ENCODE measurements at regions not wholly inside any gene's neighbourhood (a gene's known extent, or its start where the extent isn't known, plus 50 kb on each side); places are given as distances from the start of the nearest gene placed in this dataset.
"Not testable (repeated sequence)": the region's sequence is repeated elsewhere in the genome, so short reads cannot be mapped to it uniquely, and the experiment has no call there.

- Histone ChIP-seq H3F3A (ENCODE audit: insufficient read depth) (no peaks in the 10 kb centered on the region), H3K4me2 (ENCODE audit: unreplicated experiment) (no peak overlapping the region), H3K9ac (no peak overlapping the region), H3K79me2 (ENCODE audit: insufficient read depth) (no peaks in the 10 kb centered on the region), H3K27ac (no peak overlapping the region), H3K27me3 (replicated peaks; ENCODE audit: insufficient read depth) (no peaks in the 10 kb centered on the region), H3K36me3 (ENCODE audit: low read depth) (no peaks in the 10 kb centered on the region), H4K20me1 (ENCODE audit: insufficient read depth) (no peaks in the 10 kb centered on the region), H3K9me2 (ENCODE audit: insufficient read depth) (no peaks in the 10 kb centered on the region), H3K9me3 (ENCODE audit: low read depth) (no peaks in the 10 kb centered on the region), H3K4me1 (ENCODE audit: insufficient read depth) (no peaks in the 10 kb centered on the region), H2AFZ (no peak overlapping the region), H3K4me3 (no peak overlapping the region)
- in situ Hi-C loops (cut with MboI) = no loop called here
- 0 to 4% methylated on average over 1 of the region's 1 CpG for WGBS, 2 experiments (ENCODE audit: low coverage in 1 of 2, low lambda C conversion rate in 2 of 2, missing lambda C conversion rate in 2 of 2)
- no peak for TF ChIP-seq EZH2 (IDR thresholded peaks at IDR 0.05; ENCODE audit: insufficient read depth, poor library complexity, severe bottlenecking)
- no peak for TF ChIP-seq EZH2phosphoT487 (IDR thresholded peaks at IDR 0.05; ENCODE audit: insufficient read depth, low read depth)
- DNase-seq = no peak
These were observed 521.0 kb downstream of the ADCYAP1 start for GRCh38 chr18:1425679-1426078.

GRCh38 chr18:1435487-1435886 is 530.8 kb downstream of the ADCYAP1 start:
- Histone ChIP-seq H3K9ac (no peak overlapping the region), H3K4me3 (no peak overlapping the region), H3K27ac (no peak overlapping the region), H2AFZ (no peak overlapping the region), H3K9me2 (ENCODE audit: insufficient read depth) (no peaks in the 10 kb centered on the region), H3F3A (ENCODE audit: insufficient read depth) (no peaks in the 10 kb centered on the region), H3K4me2 (ENCODE audit: unreplicated experiment) (no peak overlapping the region), H4K20me1 (ENCODE audit: insufficient read depth) (no peaks in the 10 kb centered on the region), H3K79me2 (ENCODE audit: insufficient read depth) (no peaks in the 10 kb centered on the region), H3K27me3 (replicated peaks; ENCODE audit: insufficient read depth) (no peaks in the 10 kb centered on the region), H3K9me3 (ENCODE audit: low read depth) (no peaks in the 10 kb centered on the region), H3K4me1 (ENCODE audit: insufficient read depth) (no peaks in the 10 kb centered on the region), H3K36me3 (ENCODE audit: low read depth) (no peaks in the 10 kb centered on the region)
- WGBS, 2 experiments (ENCODE audit: low coverage in 1 of 2, low lambda C conversion rate in 2 of 2, missing lambda C conversion rate in 2 of 2) = 6 to 12% methylated on average over 2 of the region's 2 CpGs
- TF ChIP-seq EZH2phosphoT487 (IDR thresholded peaks at IDR 0.05; ENCODE audit: insufficient read depth, low read depth) (no peak), EZH2 (IDR thresholded peaks at IDR 0.05; ENCODE audit: insufficient read depth, poor library complexity, severe bottlenecking) (no peak)
- in situ Hi-C loops (cut with MboI) = no loop called here
- no peak for DNase-seq

GRCh38 chr18:1436199-1436598 is 531.5 kb downstream of the ADCYAP1 start:
- 10 to 20% methylated on average over 5 of the region's 5 CpGs for WGBS, 2 experiments (ENCODE audit: low coverage in 1 of 2, low lambda C conversion rate in 2 of 2, missing lambda C conversion rate in 2 of 2)
- H2AFZ ChIP-seq = no peak overlapping the region

DNA sequence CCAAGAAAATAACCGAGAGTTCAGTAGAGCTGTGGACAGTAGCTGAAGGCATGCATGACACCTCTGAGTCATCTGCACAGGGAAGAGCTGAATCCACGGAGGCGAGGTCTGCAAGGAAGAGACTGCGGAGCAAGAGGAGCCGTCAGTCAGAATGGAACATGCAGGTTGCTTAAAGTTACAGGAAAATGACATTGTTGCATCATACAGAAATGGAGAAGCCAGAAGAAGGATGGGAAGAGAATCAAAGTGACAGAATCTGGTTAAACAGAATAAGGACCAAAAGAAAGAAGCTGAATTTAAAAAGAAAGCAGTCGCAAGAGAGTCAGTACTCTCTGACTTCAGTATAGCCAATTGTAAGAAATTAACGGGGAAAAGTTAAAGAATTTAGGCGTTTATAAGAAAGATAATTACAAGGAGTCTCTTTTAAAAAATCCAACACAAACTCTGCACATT is 533.8 kb downstream of the ADCYAP1 start:
- in situ Hi-C loops (cut with MboI) = no loop called here
- 26 to 28% methylated on average over 8 of the region's 8 CpGs for WGBS, 2 experiments (ENCODE audit: low coverage in 1 of 2, low lambda C conversion rate in 2 of 2, missing lambda C conversion rate in 2 of 2)

More at GRCh38 chr18:1436199-1436598, 531.5 kb downstream of the ADCYAP1 start:
- no peak overlapping the region for H3K9ac ChIP-seq
- TF ChIP-seq EZH2phosphoT487 (IDR thresholded peaks at IDR 0.05; ENCODE audit: insufficient read depth, low read depth) (no peak), EZH2 (IDR thresholded peaks at IDR 0.05; ENCODE audit: insufficient read depth, poor library complexity, severe bottlenecking) (no peak)
- H3K79me2 ChIP-seq (ENCODE audit: insufficient read depth) = no peaks in the 10 kb centered on the region
- H3K4me2 ChIP-seq (ENCODE audit: unreplicated experiment) = no peak overlapping the region
- H3F3A ChIP-seq (ENCODE audit: insufficient read depth) = no peaks in the 10 kb centered on the region
- in situ Hi-C loops (cut with MboI) = no loop called here
- no peaks in the 10 kb centered on the region for H3K9me3 ChIP-seq (ENCODE audit: low read depth)
- DNase-seq = no peak
- no peak overlapping the region for H3K27ac ChIP-seq
- no peaks in the 10 kb centered on the region for H3K4me1 ChIP-seq (ENCODE audit: insufficient read depth)
- no peaks in the 10 kb centered on the region for H3K27me3 ChIP-seq (replicated peaks; ENCODE audit: insufficient read depth)
- no peaks in the 10 kb centered on the region for H3K36me3 ChIP-seq (ENCODE audit: low read depth)
- H3K9me2 ChIP-seq (ENCODE audit: insufficient read depth) = no peaks in the 10 kb centered on the region
- no peak overlapping the region for H3K4me3 ChIP-seq
- H4K20me1 ChIP-seq (ENCODE audit: insufficient read depth) = no peaks in the 10 kb centered on the region

DNA sequence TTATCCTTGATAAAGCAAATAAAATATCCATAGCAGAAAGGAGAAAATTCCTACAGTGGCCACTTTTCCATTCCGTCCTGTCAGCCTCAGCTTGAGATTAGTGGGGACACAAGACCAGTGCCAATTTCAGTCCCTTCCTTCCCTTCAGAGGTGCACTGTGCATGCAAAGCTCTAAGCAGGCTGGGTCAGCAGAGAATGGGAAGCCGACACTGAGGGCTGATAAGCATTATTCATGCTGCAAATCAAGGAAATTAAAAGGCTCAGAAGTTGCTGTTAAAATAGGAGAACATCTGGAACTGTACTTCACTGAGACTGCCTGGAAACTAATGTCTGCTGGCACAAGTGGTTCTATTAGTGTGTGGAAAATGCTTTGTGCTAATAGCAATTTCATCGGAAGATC is 534.3 kb downstream of the ADCYAP1 start:
- Histone ChIP-seq H3F3A (ENCODE audit: insufficient read depth) (no peaks in the 10 kb centered on the region), H3K79me2 (ENCODE audit: insufficient read depth) (no peaks in the 10 kb centered on the region), H2AFZ (no peak overlapping the region), H4K20me1 (ENCODE audit: insufficient read depth) (no peaks in the 10 kb centered on the region), H3K4me2 (ENCODE audit: unreplicated experiment) (no peak overlapping the region), H3K4me3 (no peak overlapping the region), H3K9ac (no peak overlapping the region), H3K27me3 (replicated peaks; ENCODE audit: insufficient read depth) (no peaks in the 10 kb centered on the region), H3K9me2 (ENCODE audit: insufficient read depth) (no peaks in the 10 kb centered on the region), H3K9me3 (ENCODE audit: low read depth) (no peaks in the 10 kb centered on the region), H3K36me3 (ENCODE audit: low read depth) (no peaks in the 10 kb centered on the region), H3K4me1 (ENCODE audit: insufficient read depth) (no peaks in the 10 kb centered on the region), H3K27ac (no peak overlapping the region)
- no peak for TF ChIP-seq EZH2 (IDR thresholded peaks at IDR 0.05; ENCODE audit: insufficient read depth, poor library complexity, severe bottlenecking)
- TF ChIP-seq EZH2phosphoT487 (IDR thresholded peaks at IDR 0.05; ENCODE audit: insufficient read depth, low read depth) = no peak
- 3% methylated on average over 3 of the region's 3 CpGs for WGBS, 2 experiments (ENCODE audit: low coverage in 1 of 2, low lambda C conversion rate in 2 of 2, missing lambda C conversion rate in 2 of 2)
- in situ Hi-C loops (cut with MboI) = no loop called here
- DNase-seq = no peak

More for the DNA sequence above, 533.8 kb downstream of the ADCYAP1 start:
- H3K36me3 ChIP-seq (ENCODE audit: low read depth) = no peaks in the 10 kb centered on the region
- no peaks in the 10 kb centered on the region for H4K20me1 ChIP-seq (ENCODE audit: insufficient read depth)
- H3K9ac ChIP-seq = no peak overlapping the region
- no peaks in the 10 kb centered on the region for H3K27me3 ChIP-seq (replicated peaks; ENCODE audit: insufficient read depth)
- H3K79me2 ChIP-seq (ENCODE audit: insufficient read depth) = no peaks in the 10 kb centered on the region
- H3K4me1 ChIP-seq (ENCODE audit: insufficient read depth) = no peaks in the 10 kb centered on the region
- TF ChIP-seq EZH2 (IDR thresholded peaks at IDR 0.05; ENCODE audit: insufficient read depth, poor library complexity, severe bottlenecking) (no peak), EZH2phosphoT487 (IDR thresholded peaks at IDR 0.05; ENCODE audit: insufficient read depth, low read depth) (no peak)
- H3K4me2 ChIP-seq (ENCODE audit: unreplicated experiment) = no peak overlapping the region
- H2AFZ ChIP-seq = no peak overlapping the region
- no peaks in the 10 kb centered on the region for H3K9me2 ChIP-seq (ENCODE audit: insufficient read depth)
- no peak overlapping the region for H3K27ac ChIP-seq
- no peak overlapping the region for H3K4me3 ChIP-seq
- DNase-seq = no peak
- H3K9me3 ChIP-seq (ENCODE audit: low read depth) = no peaks in the 10 kb centered on the region
- H3F3A ChIP-seq (ENCODE audit: insufficient read depth) = no peaks in the 10 kb centered on the region

DNA sequence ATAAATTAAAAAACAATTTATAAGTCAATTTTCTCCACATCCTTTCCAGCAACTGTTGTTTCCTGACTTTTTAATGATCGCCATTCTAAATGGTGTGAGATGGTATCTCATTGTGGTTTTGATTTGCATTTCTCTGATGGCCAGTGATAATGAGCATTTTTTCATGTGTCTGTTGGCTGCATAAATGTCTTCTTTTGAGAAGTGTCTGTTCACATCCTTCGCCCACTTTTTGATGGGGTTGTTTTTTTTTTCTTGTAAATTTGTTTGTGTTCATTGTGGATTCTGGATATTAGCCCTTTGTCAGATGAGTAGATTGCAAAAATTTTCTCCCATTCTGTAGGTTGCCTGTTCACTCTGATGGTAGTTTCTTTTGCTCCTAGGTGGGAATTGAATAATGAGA is 539.4 kb downstream of the ADCYAP1 start:
- H3K4me2 ChIP-seq (ENCODE audit: unreplicated experiment); H3K27me3 ChIP-seq (replicated peaks; ENCODE audit: insufficient read depth); H3K36me3 ChIP-seq (ENCODE audit: low read depth); H3K27ac ChIP-seq; H2AFZ ChIP-seq; H3K9ac ChIP-seq; H3K9me3 ChIP-seq (ENCODE audit: low read depth); DNase-seq; H3K4me1 ChIP-seq (ENCODE audit: insufficient read depth); H3K79me2 ChIP-seq (ENCODE audit: insufficient read depth); H3K9me2 ChIP-seq (ENCODE audit: insufficient read depth); H3K4me3 ChIP-seq; H4K20me1 ChIP-seq (ENCODE audit: insufficient read depth); H3F3A ChIP-seq (ENCODE audit: insufficient read depth); in situ Hi-C loops (cut with MboI): not testable (repeated sequence)
- WGBS, 2 experiments (ENCODE audit: low coverage in 1 of 2, low lambda C conversion rate in 2 of 2, missing lambda C conversion rate in 2 of 2) = 14 to 16% methylated on average over 2 of the region's 2 CpGs
